IMR-90 (cell line): ENCODE measurements at regions not wholly inside any gene's neighbourhood (a gene's known extent, or its start where the extent isn't known, plus 50 kb on each side); places are given as distances from the start of the nearest gene placed in this dataset.

ENCODE experiments used
- ATAC-seq: fragments of 200-7000 bp; cut with Tn5 transposase; 2 replicates; pipeline ENCODE4 v1.9.1; 2020; ENCODE audit warnings: low read depth, mild to moderate bottlenecking, moderate library complexity
- BruUV-seq: library from RNA; stranded (reverse); fragments of 400-500 nt; replicated peaks from 2 replicates; lab custom pipeline; 2021; lab: Mats Ljungman, UMichigan
- CTCF ChIA-PET: fragments of 300-600 bp; formaldehyde crosslinking; extraction: SDS; loops from one replicate; lab custom pipeline; 2021; ENCODE audit warnings: antibody characterized with exemption; lab: Yijun Ruan, JAX
- POLR2A ChIA-PET: fragments of 300-600 bp; sonication (Branson Sonifier 250); formaldehyde crosslinking; loops from one replicate; lab custom pipeline; 2022; ENCODE audit warnings: antibody characterized with exemption; ENCODE audit not compliant: unreplicated experiment; lab: Charles Lee
- DNase-seq: peaks from one replicate; pipeline ENCODE4 v3.0.0; 2013
- H2AFZ ChIP-seq: replicated peaks from 2 replicates; pipeline ENCODE3; 2013; ENCODE audit warnings: low read length, mild to moderate bottlenecking; ENCODE audit not compliant: poor library complexity
- H2AK5ac ChIP-seq: 2 replicates; pipeline ENCODE4 v1.6.1; 2013; ENCODE audit warnings: low read depth, low read length, inconsistent platforms
- H2AK9ac ChIP-seq: replicated peaks from 2 replicates; pipeline ENCODE3; 2013; ENCODE audit warnings: mild to moderate bottlenecking, low read depth, low read length, moderate library complexity; ENCODE audit not compliant: poor library complexity
- H2BK120ac ChIP-seq: 2 replicates; pipeline ENCODE4 v1.6.1; 2013; ENCODE audit warnings: low read depth, low read length, inconsistent platforms
- H2BK15ac ChIP-seq: 3 replicates; pipeline ENCODE4 v1.6.1; 2013; ENCODE audit warnings: low read depth, low read length, inconsistent platforms
- H2BK20ac ChIP-seq: 2 replicates; pipeline ENCODE4 v1.6.1; 2013; ENCODE audit warnings: low read depth, mild to moderate bottlenecking, inconsistent platforms, low read length, moderate library complexity
- H2BK5ac ChIP-seq: 2 replicates; pipeline ENCODE4 v1.6.1; 2013; ENCODE audit warnings: mild to moderate bottlenecking, low read depth, low read length, inconsistent platforms; ENCODE audit not compliant: poor library complexity, severe bottlenecking
- H3K14ac ChIP-seq: replicated peaks from 2 replicates; pipeline ENCODE4 v1.6.1; 2013; ENCODE audit warnings: low read depth, low read length, inconsistent platforms
- H3K18ac ChIP-seq: 2 replicates; pipeline ENCODE4 v1.6.1; 2013; ENCODE audit warnings: low read depth, low read length, control low read depth
- H3K23ac ChIP-seq: 2 replicates; pipeline ENCODE4 v1.6.1; 2013; ENCODE audit warnings: low read depth, low read length, inconsistent platforms
- H3K27ac ChIP-seq: 2 replicates; pipeline ENCODE4 v1.5.1; 2013; ENCODE audit warnings: mild to moderate bottlenecking, control low read depth, low read length; ENCODE audit not compliant: insufficient read depth
- H3K27me3 ChIP-seq: 2 replicates; pipeline ENCODE4 v1.6.1; 2013; ENCODE audit warnings: low read length; ENCODE audit not compliant: control insufficient read depth, insufficient read depth
- H3K36me3 ChIP-seq: 2 replicates; pipeline ENCODE4 v1.6.1; 2013; ENCODE audit warnings: low read length, mixed read lengths; ENCODE audit not compliant: control insufficient read depth, insufficient read depth
- H3K4ac ChIP-seq: 2 replicates; pipeline ENCODE4 v1.6.1; 2013; ENCODE audit warnings: low read depth, low read length, inconsistent platforms
- H3K4me1 ChIP-seq: 2 replicates; pipeline ENCODE4 v1.6.1; 2013; ENCODE audit warnings: low read length, mixed read lengths; ENCODE audit not compliant: control insufficient read depth, insufficient read depth
- H3K4me2 ChIP-seq: 2 replicates; pipeline ENCODE4 v1.6.1; 2013; ENCODE audit warnings: low read depth, mild to moderate bottlenecking, control low read depth, low read length, moderate library complexity
- H3K4me3 ChIP-seq: 2 replicates; pipeline ENCODE4 v1.5.1; 2013; ENCODE audit warnings: low read depth, mild to moderate bottlenecking, control low read depth, low read length, moderate library complexity; ENCODE audit not compliant: insufficient read depth
- H3K56ac ChIP-seq: 2 replicates; pipeline ENCODE4 v1.6.1; 2013; ENCODE audit warnings: low read length, inconsistent platforms; ENCODE audit not compliant: insufficient read depth; ENCODE audit errors: extremely low read depth
- H3K79me1 ChIP-seq, 2 experiments: 2 replicates each; pipeline ENCODE4 v1.6.1; 2013; ENCODE audit warnings: low read length in 2 of 2, inconsistent platforms in 1 of 2, low read depth in 1 of 2
- H3K9ac ChIP-seq: 2 replicates; pipeline ENCODE4 v1.6.1; 2013; ENCODE audit warnings: low read depth, low read length, control low read depth
- H3K9me1 ChIP-seq: 2 replicates; pipeline ENCODE4 v1.6.1; 2013; ENCODE audit warnings: low read length, inconsistent platforms; ENCODE audit not compliant: insufficient read depth
- H3K9me3 ChIP-seq: 2 replicates; pipeline ENCODE4 v1.6.1; 2013; ENCODE audit warnings: low read length; ENCODE audit not compliant: control insufficient read depth, insufficient read depth
- H4K20me1 ChIP-seq: 2 replicates; pipeline ENCODE4 v1.6.1; 2013; ENCODE audit warnings: low read length, inconsistent platforms; ENCODE audit not compliant: insufficient read depth
- H4K5ac ChIP-seq: 2 replicates; pipeline ENCODE4 v1.6.1; 2013; ENCODE audit warnings: mild to moderate bottlenecking, low read depth, low read length, control low read depth
- H4K8ac ChIP-seq, 2 experiments: 2 replicates each; pipeline ENCODE4 v1.6.1; 2013; ENCODE audit warnings: low read depth in 2 of 2, low read length in 2 of 2, control low read depth in 1 of 2, inconsistent platforms in 1 of 2
- H4K91ac ChIP-seq: 2 replicates; pipeline ENCODE4 v1.6.1; 2013; ENCODE audit warnings: low read depth, low read length, inconsistent platforms; ENCODE audit not compliant: insufficient read depth
- BHLHE40 ChIP-seq: fragments of 150-350 bp; IDR thresholded peaks from 2 replicates; pipeline ENCODE4 v1.6.1; 2016; ENCODE audit warnings: mild to moderate bottlenecking, low read depth, low read length
- CEBPB ChIP-seq: IDR thresholded peaks from 2 replicates; pipeline ENCODE4 v1.6.1; 2012; ENCODE audit warnings: low read depth, low read length, improper control_type of control experiment
- CHD1 ChIP-seq: IDR thresholded peaks from 2 replicates; pipeline ENCODE4 v1.6.1; 2012; ENCODE audit warnings: low read depth, low read length, improper control_type of control experiment
- FOS ChIP-seq: fragments of 150-350 bp; IDR thresholded peaks from 2 replicates; pipeline ENCODE4 v1.6.1; 2016; ENCODE audit warnings: low read depth, low read length
- MAFK ChIP-seq: IDR thresholded peaks from 2 replicates; pipeline ENCODE4 v1.6.1; 2012; ENCODE audit warnings: low read depth, low read length, improper control_type of control experiment
- MAZ ChIP-seq: IDR thresholded peaks from 2 replicates; pipeline ENCODE4 v1.6.1; 2012; ENCODE audit warnings: low read depth, mild to moderate bottlenecking, low read length, improper control_type of control experiment, moderate library complexity, borderline replicate concordance
- MXI1 ChIP-seq: IDR thresholded peaks from 2 replicates; pipeline ENCODE4 v1.6.1; 2012; ENCODE audit warnings: low read depth, mild to moderate bottlenecking, low read length, moderate library complexity, borderline replicate concordance
- NFE2L2 ChIP-seq: fragments of 150-350 bp; IDR thresholded peaks from 2 replicates; pipeline ENCODE4 v1.6.1; 2016; ENCODE audit warnings: low read depth, mild to moderate bottlenecking, low read length
- POLR2A ChIP-seq: IDR thresholded peaks from 2 replicates; pipeline ENCODE4 v1.6.1; 2012; ENCODE audit warnings: mild to moderate bottlenecking, low read depth, low read length
- RAD21 ChIP-seq: IDR thresholded peaks from 2 replicates; pipeline ENCODE4 v1.6.1; 2012; ENCODE audit warnings: low read length, improper control_type of control experiment
- RCOR1 ChIP-seq: IDR thresholded peaks from 2 replicates; pipeline ENCODE4 v1.6.1; 2012; ENCODE audit warnings: mild to moderate bottlenecking, low read length, improper control_type of control experiment; ENCODE audit not compliant: insufficient replicate concordance
- RFX5 ChIP-seq: IDR thresholded peaks from 2 replicates; pipeline ENCODE4 v1.8.0; 2012; ENCODE audit warnings: low read depth, mild to moderate bottlenecking, low read length, moderate library complexity
- SMC3 ChIP-seq: fragments of 150-350 bp; IDR thresholded peaks from 2 replicates; pipeline ENCODE4 v1.6.1; 2016; ENCODE audit warnings: low read depth, mild to moderate bottlenecking, antibody characterized with exemption, low read length, moderate library complexity
- WGBS, 2 experiments: methylation state at CpG; one replicate each; pipeline versions ENCODE4 v1.1.5 to v1.1.7; 2013; ENCODE audit warnings: missing lambda C conversion rate in 2 of 2; ENCODE audit not compliant: insufficient read length in 1 of 2; ENCODE audit errors: extremely low coverage in 2 of 2; 5-methylcytosine and 5-hydroxymethylcytosine counted together
- dilution Hi-C: fragments of 300-500 bp; cut with HindIII; formaldehyde crosslinking; loops from one replicate; pipeline ENCODE4 v1.14.3; 2018; ENCODE audit warnings: low sequenced_read_pairs; ENCODE audit not compliant: unreplicated experiment
- in situ Hi-C: fragments of 300-500 bp; cut with MboI; formaldehyde crosslinking; loops from 3 replicates; pipeline ENCODE4 v1.14.3; 2019; ENCODE audit warnings: low sequenced_read_pairs, inconsistent platforms, mixed read lengths
- intact Hi-C: fragments of 100-400 bp; cut with micrococcal nuclease; formaldehyde crosslinking; loops from 2 replicates; pipeline ENCODE4 v1.10.0; 2022
- TF ChIP-seq, protein P1 (sequence below): fragments of 150-350 bp; IDR thresholded peaks from 2 replicates; pipeline ENCODE4 v1.6.1; 2016; ENCODE audit warnings: low read depth, mild to moderate bottlenecking, low read length, moderate library complexity, borderline replicate concordance
- TF ChIP-seq, protein P2 (sequence below): fragments of 150-350 bp; IDR thresholded peaks from 2 replicates; pipeline ENCODE4 v1.6.1; 2017; ENCODE audit warnings: mild to moderate bottlenecking, antibody characterized with exemption, low read length, low read depth
- TF ChIP-seq, protein P3 (sequence below): conservative IDR thresholded peaks from 2 replicates; pipeline ENCODE4 v1.5.1; 2012; ENCODE audit warnings: mild to moderate bottlenecking, low read depth, low read length, improper control_type of control experiment

DNA sequence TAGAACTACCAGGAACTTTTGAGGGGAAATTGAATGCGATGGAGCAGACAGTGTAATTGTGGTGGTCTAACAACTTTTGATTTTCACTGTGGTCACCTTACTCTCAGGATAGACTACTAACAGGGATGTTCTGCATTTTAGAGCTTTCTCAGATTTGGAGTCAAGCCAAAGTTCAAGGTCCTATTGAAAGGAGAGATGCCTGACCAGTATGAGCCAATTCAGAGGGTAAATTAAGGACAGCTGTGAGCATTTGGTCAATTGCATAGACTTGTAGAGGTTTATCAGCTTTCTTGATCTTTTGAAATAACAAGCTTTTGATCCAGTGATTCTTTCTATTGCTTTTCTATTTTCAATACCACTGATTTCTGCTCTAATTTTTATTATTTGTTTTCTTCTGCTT, 1095.7 kb upstream of the CNTNAP5 start:
- TF ChIP-seq, protein P1, sequence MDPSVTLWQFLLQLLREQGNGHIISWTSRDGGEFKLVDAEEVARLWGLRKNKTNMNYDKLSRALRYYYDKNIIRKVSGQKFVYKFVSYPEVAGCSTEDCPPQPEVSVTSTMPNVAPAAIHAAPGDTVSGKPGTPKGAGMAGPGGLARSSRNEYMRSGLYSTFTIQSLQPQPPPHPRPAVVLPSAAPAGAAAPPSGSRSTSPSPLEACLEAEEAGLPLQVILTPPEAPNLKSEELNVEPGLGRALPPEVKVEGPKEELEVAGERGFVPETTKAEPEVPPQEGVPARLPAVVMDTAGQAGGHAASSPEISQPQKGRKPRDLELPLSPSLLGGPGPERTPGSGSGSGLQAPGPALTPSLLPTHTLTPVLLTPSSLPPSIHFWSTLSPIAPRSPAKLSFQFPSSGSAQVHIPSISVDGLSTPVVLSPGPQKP, result no peak
- no peak for TF ChIP-seq RCOR1
- no peak for TF ChIP-seq CHD1
- TF ChIP-seq SMC3, result no peak
- TF ChIP-seq MAFK, result no peak
- no peak for TF ChIP-seq CEBPB
- TF ChIP-seq POLR2A, result no peak
- no peak for TF ChIP-seq RFX5
- no peak for TF ChIP-seq NFE2L2
- TF ChIP-seq, protein P2, sequence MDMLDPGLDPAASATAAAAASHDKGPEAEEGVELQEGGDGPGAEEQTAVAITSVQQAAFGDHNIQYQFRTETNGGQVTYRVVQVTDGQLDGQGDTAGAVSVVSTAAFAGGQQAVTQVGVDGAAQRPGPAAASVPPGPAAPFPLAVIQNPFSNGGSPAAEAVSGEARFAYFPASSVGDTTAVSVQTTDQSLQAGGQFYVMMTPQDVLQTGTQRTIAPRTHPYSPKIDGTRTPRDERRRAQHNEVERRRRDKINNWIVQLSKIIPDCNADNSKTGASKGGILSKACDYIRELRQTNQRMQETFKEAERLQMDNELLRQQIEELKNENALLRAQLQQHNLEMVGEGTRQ, result no peak
- no peak for TF ChIP-seq BHLHE40
- no peak for TF ChIP-seq MXI1
- TF ChIP-seq MAZ, result no peak
- no peak for TF ChIP-seq FOS
- TF ChIP-seq RAD21, result no peak
- TF ChIP-seq, protein P3, sequence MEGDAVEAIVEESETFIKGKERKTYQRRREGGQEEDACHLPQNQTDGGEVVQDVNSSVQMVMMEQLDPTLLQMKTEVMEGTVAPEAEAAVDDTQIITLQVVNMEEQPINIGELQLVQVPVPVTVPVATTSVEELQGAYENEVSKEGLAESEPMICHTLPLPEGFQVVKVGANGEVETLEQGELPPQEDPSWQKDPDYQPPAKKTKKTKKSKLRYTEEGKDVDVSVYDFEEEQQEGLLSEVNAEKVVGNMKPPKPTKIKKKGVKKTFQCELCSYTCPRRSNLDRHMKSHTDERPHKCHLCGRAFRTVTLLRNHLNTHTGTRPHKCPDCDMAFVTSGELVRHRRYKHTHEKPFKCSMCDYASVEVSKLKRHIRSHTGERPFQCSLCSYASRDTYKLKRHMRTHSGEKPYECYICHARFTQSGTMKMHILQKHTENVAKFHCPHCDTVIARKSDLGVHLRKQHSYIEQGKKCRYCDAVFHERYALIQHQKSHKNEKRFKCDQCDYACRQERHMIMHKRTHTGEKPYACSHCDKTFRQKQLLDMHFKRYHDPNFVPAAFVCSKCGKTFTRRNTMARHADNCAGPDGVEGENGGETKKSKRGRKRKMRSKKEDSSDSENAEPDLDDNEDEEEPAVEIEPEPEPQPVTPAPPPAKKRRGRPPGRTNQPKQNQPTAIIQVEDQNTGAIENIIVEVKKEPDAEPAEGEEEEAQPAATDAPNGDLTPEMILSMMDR, result no peak
- H3K27ac ChIP-seq, result no peak overlapping the region
- no peak overlapping the region for H4K8ac ChIP-seq
- no peak overlapping the region for H2BK15ac ChIP-seq
- H4K91ac ChIP-seq, result no peak overlapping the region
- ATAC-seq (no peak), DNase-seq (no peak)
- dilution Hi-C loops (no loop called here), in situ Hi-C loops (no loop called here), intact Hi-C loops (no loop called here)
- no peak overlapping the region for H2AFZ ChIP-seq
- H3K56ac ChIP-seq, result no peak overlapping the region
- H2AK5ac ChIP-seq, result no peak overlapping the region
- no peak overlapping the region for H2BK20ac ChIP-seq
- no TSS peak for BruUV-seq
- H3K36me3 ChIP-seq, result no peaks in the 10 kb centered on the region
- no peak overlapping the region for H3K18ac ChIP-seq
- no peak overlapping the region for H2BK120ac ChIP-seq
- no peaks in the 10 kb centered on the region for H3K27me3 ChIP-seq
- no peaks in the 10 kb centered on the region for H4K20me1 ChIP-seq
- no peak overlapping the region for H3K4ac ChIP-seq
- no peak overlapping the region for H3K23ac ChIP-seq
- no peak overlapping the region for H3K4me3 ChIP-seq
- no peak overlapping the region for H3K9ac ChIP-seq
- H3K9me3 ChIP-seq, result peaks cover 7% of the 10 kb centered on the region
- H2AK9ac ChIP-seq, result no peak overlapping the region
- POLR2A ChIA-PET, result no interaction called here
- no peak overlapping the region for H3K4me2 ChIP-seq
- CTCF ChIA-PET, result no interaction called here
- no peaks in the 10 kb centered on the region for H3K79me1 ChIP-seq
- H2BK5ac ChIP-seq, result no peak overlapping the region
- no peaks in the 10 kb centered on the region for H3K9me1 ChIP-seq
- H3K14ac ChIP-seq, result no peak overlapping the region
- H3K4me1 ChIP-seq, result no peaks in the 10 kb centered on the region
- no peak overlapping the region for H4K5ac ChIP-seq
- WGBS, 2 experiments, result no CpG with 5 or more reads among the region's 1 CpG
